GM08714 (cell line): ENCODE measurements at regions not wholly inside any gene's neighbourhood (a gene's known extent, or its start where the extent isn't known, plus 50 kb on each side); places are given as distances from the start of the nearest gene placed in this dataset.

Source experiments
- H3K4me3 ChIP-seq: fragments of 200-500 bp; sonication (Bioruptor generic); 2 replicates; pipeline ENCODE4 v1.5.1; 2014; ENCODE audit warnings: mild to moderate bottlenecking, low read length, inconsistent platforms
- ZNF274 ChIP-seq: IDR thresholded peaks from 2 replicates; pipeline ENCODE4 v1.6.1; 2012; ENCODE audit warnings: mild to moderate bottlenecking, low read depth, low read length

- no peak overlapping the region for H3K4me3 ChIP-seq
- TF ChIP-seq ZNF274 = no peak
Measured at GRCh38 chr20:40218316-40218969, 470.6 kb downstream of the MAFB start.

GRCh38 chr20:40207655-40208054 lies 481.4 kb downstream of the MAFB start:
- TF ChIP-seq ZNF274 = no peak
- no peak overlapping the region for H3K4me3 ChIP-seq

GRCh38 chr20:40205971-40206370 lies 483.1 kb downstream of the MAFB start:
- no peak overlapping the region for H3K4me3 ChIP-seq
- TF ChIP-seq ZNF274 = no peak

- H3K4me3 ChIP-seq = no peak overlapping the region
- TF ChIP-seq ZNF274 = no peak
Measured at GRCh38 chr20:40203032-40203431, 486.0 kb downstream of the MAFB start.

- TF ChIP-seq ZNF274 = no peak
Measured at GRCh38 chr20:40197691-40198090, 491.3 kb downstream of the MAFB start.

GRCh38 chr20:40196846-40197436 lies 492.1 kb downstream of the MAFB start:
- H3K4me3 ChIP-seq = no peak overlapping the region
- no peak for TF ChIP-seq ZNF274

More at GRCh38 chr20:40197691-40198090, 491.3 kb downstream of the MAFB start:
- no peak overlapping the region for H3K4me3 ChIP-seq

- no peak overlapping the region for H3K4me3 ChIP-seq
- TF ChIP-seq ZNF274 = no peak
Measured at GRCh38 chr20:40195742-40196141, 493.3 kb downstream of the MAFB start.

- no peak for TF ChIP-seq ZNF274
Measured at GRCh38 chr20:40192529-40192928, 496.5 kb downstream of the MAFB start.

GRCh38 chr20:40192081-40192480 lies 497.0 kb downstream of the MAFB start:
- no peak for TF ChIP-seq ZNF274
- no peak overlapping the region for H3K4me3 ChIP-seq

More at GRCh38 chr20:40192529-40192928, 496.5 kb downstream of the MAFB start:
- no peak overlapping the region for H3K4me3 ChIP-seq

- no peak overlapping the region for H3K4me3 ChIP-seq
- TF ChIP-seq ZNF274 = no peak
Measured at GRCh38 chr20:40191573-40191972, 497.5 kb downstream of the MAFB start.

GRCh38 chr20:40189621-40190020 lies 499.4 kb downstream of the MAFB start:
- H3K4me3 ChIP-seq = no peak overlapping the region
- no peak for TF ChIP-seq ZNF274

- H3K4me3 ChIP-seq = no peak overlapping the region
- no peak for TF ChIP-seq ZNF274
Measured at GRCh38 chr20:40188319-40188718, 500.7 kb downstream of the MAFB start.

- H3K4me3 ChIP-seq = no peak overlapping the region
- no peak for TF ChIP-seq ZNF274
Measured at GRCh38 chr20:40186826-40187225, 502.2 kb downstream of the MAFB start.

GRCh38 chr20:40181676-40182075 lies 507.4 kb downstream of the MAFB start:
- no peak for TF ChIP-seq ZNF274
- no peak overlapping the region for H3K4me3 ChIP-seq

- H3K4me3 ChIP-seq = no peak overlapping the region
- no peak for TF ChIP-seq ZNF274
Measured at GRCh38 chr20:40176098-40176841, 512.8 kb downstream of the MAFB start.
